Fibroblast of skin of left biceps (primary cell): ENCODE measurements at regions not wholly inside any gene's neighbourhood (a gene's known extent, or its start where the extent isn't known, plus 50 kb on each side); places are given as distances from the start of the nearest gene placed in this dataset.

Source experiments
- DNase-seq, 2 experiments: peaks; one replicate each; pipeline ENCODE4 v3.0.0-alpha.2; 2013; ENCODE audit warnings: low read depth in 2 of 2

DNA sequence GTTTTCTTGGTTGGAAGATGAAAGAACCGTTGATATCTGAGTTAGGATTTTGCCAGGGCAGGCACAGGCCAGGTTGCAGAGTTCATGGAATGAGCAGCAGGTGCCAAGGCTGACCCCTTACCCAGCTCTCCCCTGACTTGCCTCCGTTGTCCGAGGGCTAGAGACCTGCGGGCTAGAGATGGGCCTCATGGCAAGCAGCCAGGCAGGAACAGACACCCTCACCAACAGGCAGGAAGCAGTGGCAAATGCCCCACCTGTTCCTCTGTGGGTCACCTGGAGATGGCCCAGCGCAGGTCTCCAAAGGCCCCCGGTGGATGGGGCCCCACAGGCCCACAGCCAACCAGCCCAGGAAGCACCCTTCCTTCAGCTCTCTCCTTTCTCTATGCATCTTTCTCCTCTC lies 186.7 kb upstream of the PMEPA1 start:
- no peak for DNase-seq

DNA sequence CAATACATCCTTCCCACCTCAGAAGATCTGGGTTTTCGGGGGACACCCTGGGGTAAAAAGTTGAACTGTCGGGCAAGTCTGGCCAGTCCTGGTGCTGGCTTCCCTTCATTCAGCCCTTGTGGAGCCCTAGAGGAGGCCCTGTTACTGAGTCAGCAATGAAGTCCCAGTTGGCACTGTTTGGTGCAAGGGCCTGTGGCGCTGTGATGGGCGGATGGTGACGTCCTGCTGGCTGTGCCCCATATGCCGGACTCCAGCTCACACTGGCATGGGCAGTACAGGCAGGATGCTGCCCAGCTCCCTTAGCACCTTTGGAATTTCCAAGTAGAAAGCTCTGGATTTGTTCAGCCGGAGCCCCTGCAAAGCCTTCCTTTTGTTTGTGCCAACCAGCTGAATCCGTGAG lies 186.2 kb upstream of the PMEPA1 start:
- DNase-seq: no peak

DNA sequence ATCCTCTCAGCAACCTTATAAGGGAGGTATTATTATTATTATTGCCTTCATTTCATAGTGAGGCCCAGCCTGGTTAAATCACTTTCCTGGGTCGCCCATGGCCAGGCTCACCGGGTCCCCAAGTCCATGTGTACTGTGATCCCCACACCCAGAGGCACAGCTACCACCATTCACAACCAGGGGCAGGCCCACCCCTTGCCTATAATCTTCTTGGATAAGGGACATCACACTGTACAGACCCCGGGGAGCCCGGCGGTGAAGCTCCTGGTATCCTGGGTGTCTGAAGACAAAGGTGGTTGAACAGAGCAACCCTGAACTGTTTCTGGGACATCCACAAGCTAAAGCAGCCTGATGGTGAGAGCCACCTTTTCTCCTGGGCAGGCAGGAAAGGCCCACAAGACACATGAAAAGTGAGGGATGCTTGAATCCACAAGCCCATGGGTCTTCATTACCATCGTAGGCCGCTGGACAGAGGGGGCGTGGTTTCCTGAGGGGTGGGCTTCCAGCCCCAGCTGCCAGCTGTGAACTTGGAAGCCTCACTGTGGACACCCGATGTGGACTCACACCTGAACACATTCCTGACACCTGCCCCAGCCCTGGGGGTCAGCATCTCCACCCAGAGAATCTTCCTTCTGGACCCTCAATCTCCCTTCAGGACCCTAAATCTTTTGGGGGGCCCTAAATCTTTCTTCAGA lies 185.5 kb upstream of the PMEPA1 start:
- no peak for DNase-seq

- DNase-seq: no peak
Observed at GRCh38 chr20:57894522-57894921, 184.7 kb upstream of the PMEPA1 start.

GRCh38 chr20:57894096-57894495 lies 184.3 kb upstream of the PMEPA1 start:
- DNase-seq: no peak

DNA sequence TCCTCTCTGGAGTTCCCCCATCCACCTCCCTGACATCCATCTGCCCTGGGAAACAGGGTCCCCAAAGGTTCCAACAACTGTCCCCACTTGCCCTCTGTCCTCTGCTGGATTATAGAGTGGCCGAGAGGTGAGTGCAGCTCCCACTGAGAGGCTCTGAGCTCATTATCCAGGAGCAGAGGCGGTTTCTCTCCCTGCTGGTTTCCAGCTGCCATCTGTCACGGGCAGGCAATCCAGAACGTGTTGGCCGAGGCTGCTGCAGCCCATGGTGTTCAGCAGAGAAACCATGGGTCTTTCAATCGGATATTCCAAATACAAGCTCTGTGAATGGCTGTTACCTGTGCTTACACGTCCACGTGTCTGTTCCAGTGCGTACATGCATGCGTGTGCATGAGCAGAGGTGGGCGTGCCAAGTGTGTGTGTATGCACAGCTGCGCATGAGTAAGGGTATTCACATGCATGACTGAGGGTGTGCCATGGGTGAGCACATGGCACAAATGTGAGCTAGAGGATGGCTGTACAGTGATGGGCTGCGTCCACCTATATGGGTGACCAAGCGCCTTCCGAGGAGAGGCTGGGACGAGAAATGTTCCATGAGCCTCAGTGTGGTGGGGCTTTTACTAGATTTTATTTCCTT lies 183.7 kb upstream of the PMEPA1 start:
- DNase-seq: no peak

DNA sequence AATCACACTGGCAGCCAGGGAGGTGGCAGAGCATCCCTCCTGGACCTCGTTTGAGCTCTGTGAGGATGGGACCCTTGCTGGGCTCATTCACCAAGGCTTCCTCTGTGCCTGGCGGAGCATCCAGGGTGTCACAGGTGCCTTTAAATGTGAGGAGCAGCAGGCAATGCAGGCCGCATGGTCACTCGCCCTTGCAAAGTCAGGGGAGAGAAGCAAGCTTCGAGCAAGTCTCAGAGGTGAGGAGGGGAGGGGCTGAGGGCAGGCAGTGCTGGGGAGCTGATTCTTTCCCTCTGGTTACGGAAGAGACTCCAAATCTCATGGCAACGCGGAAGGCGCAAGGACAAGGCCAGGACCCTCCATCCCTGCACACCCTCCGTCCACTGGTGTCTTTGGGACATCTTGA lies 182.7 kb upstream of the PMEPA1 start:
- DNase-seq: no peak

- no peak for DNase-seq
Observed at GRCh38 chr20:57891014-57891413, 181.2 kb upstream of the PMEPA1 start.

DNA sequence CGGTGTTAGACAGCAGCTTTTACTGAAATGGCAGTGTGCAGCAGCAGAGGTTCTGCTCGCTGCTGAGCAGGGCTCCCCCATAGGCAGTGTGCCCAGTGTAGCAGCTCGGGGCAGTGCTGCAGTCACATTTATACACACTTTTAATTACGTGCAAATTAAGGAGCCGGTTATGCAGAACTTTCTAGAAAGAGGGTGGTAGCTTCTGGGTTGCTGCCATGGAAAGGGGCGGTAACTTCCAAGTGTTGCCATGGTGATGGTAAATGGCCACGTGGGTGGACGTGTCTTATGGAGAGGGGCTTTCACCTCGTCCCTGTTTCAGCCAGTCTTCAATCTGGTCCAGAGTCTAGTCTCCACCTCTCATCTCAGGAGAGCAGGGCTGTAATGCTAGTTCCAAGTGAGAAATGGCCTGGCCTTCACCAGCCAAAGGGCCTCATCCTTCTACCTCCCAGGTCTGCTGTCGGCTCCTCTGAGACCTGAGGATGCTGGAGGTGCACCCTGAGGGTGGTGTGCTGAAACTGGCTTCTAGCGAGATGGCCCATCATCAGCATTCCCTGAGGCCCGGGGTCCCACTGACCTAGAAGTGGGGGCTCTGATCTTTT lies 180.5 kb upstream of the PMEPA1 start:
- DNase-seq: no peak

DNA sequence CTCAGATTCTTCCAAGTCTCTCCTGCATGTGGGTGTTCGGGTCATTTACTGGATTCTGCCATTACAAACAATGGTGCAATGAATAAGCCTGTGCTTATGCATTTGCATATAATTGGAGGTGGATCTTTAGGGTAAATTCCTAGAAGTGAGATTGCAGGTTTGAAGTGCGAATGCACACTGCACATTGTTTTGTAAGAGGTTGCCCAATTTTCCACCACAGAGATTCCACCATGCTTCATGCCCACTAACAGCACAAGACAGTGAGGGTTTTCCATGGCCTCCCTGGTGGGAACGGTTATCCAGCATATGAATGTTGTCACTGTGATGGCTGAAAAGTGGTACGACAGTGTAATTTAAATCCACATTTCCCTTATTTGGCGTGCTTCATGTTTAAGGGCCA lies 178.8 kb upstream of the PMEPA1 start:
- DNase-seq: no peak

- DNase-seq: no peak
Observed at GRCh38 chr20:57884956-57885355, 175.1 kb upstream of the PMEPA1 start.

- no peak for DNase-seq
Observed at GRCh38 chr20:57883761-57884160, 173.9 kb upstream of the PMEPA1 start.

DNA sequence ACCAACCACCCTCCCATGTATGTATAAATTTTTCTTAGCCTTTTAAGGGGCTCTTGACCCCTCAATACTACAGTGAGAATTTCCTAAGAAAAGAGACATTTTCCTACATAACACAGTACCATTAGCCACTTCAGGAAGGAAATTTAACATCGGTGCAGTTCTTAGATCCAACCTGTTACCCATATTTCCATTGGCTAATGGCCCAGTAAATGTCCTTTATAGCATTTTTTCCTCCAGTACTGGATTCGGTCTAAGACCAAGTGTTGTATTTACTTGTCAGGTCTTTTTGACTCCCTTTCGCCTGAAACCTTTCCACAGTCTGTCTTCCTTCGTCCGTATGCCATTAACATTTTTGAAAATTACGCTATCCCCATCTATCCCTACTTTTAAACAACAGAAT lies 173.4 kb upstream of the PMEPA1 start:
- no peak for DNase-seq

GRCh38 chr20:57882451-57883161 lies 172.8 kb upstream of the PMEPA1 start:
- no peak for DNase-seq

DNA sequence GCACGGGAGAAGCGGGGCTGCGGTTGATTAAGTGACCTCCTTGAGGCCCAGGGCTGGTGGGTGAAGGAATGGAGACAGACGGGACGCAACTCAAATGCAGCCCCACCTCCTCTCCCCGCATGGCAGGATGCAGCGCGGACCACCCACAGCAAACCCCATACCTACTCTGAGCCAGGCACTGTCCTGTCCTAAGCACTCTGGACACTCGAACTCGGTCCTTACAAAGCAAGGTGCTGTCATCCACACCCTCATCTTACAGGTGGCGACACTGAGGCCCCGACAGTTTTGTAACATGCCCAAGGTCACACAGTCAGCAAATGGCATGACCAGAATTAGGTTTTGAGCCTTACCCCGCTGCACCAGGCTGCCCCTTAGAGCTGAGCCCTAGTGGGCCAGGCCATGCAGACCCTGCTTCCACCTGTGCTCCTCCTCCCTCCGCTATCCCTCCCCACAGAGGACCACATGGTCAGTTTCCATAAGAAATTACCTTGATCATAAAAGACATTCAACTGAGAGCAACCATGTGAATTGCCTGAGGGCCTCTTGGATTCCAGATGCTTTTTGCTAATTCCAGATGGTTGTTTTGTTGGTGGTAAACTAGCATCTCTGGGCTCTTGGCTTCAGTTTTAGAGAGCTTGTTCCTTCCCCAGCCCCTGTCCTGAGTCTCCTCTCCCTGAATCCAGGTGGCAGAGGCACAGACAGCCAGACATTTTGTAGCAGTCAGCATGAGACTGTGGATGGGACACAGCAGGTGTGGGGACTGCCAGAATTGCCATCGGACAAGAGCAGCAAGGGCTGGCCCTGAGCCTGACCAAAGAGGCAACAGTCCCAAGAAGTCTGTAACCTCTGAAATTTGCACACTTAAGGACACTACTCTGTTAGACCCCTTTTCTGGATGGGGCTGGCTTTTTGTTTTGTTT lies 171.9 kb upstream of the PMEPA1 start:
- no peak for DNase-seq

GRCh38 chr20:57880571-57880892 lies 170.7 kb upstream of the PMEPA1 start:
- DNase-seq: no peak

GRCh38 chr20:57879779-57880570 lies 170.2 kb upstream of the PMEPA1 start:
- DNase-seq: peak; percentile 70 to 73

DNA sequence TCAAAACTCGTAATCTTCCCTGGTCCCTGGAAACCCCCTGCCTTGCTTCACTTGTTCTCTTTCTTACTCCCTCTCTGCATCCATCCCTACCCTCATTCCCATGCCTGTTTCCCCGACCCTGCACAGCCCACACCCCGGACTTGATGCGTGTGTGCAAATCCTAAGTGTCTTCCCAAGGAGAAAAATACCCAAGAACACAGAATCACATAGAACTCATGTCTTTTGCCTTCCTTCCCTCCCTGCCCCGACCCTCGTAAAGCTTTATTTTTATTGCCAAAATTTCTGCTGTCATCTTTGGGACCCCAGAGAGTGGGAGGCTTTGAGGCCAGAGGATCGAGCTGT lies 169.6 kb upstream of the PMEPA1 start:
- DNase-seq: no peak

GRCh38 chr20:57878786-57879424 lies 169.1 kb upstream of the PMEPA1 start:
- no peak for DNase-seq

- DNase-seq: no peak
Observed at GRCh38 chr20:57877995-57878394, 168.2 kb upstream of the PMEPA1 start.
